Stimulated activated naive CD8-positive, alpha-beta T cell treated with anti-CD3 and anti-CD28 coated beads, Interleukin-15, amount 100 ng/mL, for 72 hours (primary cell): ENCODE measurements at regions not wholly inside any gene's neighbourhood (a gene's known extent, or its start where the extent isn't known, plus 50 kb on each side); places are given as distances from the start of the nearest gene placed in this dataset.
A peak's percentile ranks its signal among the peaks of the same experiment; 100 is the strongest.
"Not testable (repeated sequence)": the region's sequence is repeated elsewhere in the genome, so short reads cannot be mapped to it uniquely, and the experiment has no call there.

Experiments
- ATAC-seq: fragments of 150-1000 bp; cut with Tn5 transposase; 2 replicates; pipeline ENCODE4 v1.10.0; 2021; ENCODE audit warnings: mild to moderate bottlenecking, moderate library complexity
- DNase-seq, 2 donors: peaks; one replicate each; pipeline ENCODE4 v3.0.0; 2021 to 2022
- H3K27ac Mint-ChIP-seq, 2 donors: one replicate each; pipeline ENCODE4 v1.8.0; 2022; ENCODE audit warnings: mild to moderate bottlenecking in 2 of 2, mixed read lengths in 2 of 2, moderate library complexity in 2 of 2
- H3K27me3 Mint-ChIP-seq: one replicate; pipeline ENCODE4 v1.8.0; 2022; ENCODE audit warnings: mixed read lengths
- H3K4me1 Mint-ChIP-seq: one replicate; pipeline ENCODE4 v1.8.0; 2022; ENCODE audit warnings: mild to moderate bottlenecking, mixed read lengths
- H3K4me3 Mint-ChIP-seq, 2 donors: one replicate each; pipeline ENCODE4 v1.8.0; 2022; ENCODE audit warnings: mild to moderate bottlenecking in 2 of 2, mixed read lengths in 2 of 2, moderate library complexity in 1 of 2
- H3K9me3 Mint-ChIP-seq, 2 donors: one replicate each; pipeline ENCODE4 v1.8.0; 2022; ENCODE audit warnings: mixed read lengths in 2 of 2

GRCh38 chr3:144873066-144873465, 901.4 kb downstream of the DIPK2A start:
- no peak overlapping the region for H3K27ac Mint-ChIP-seq
- no peak overlapping the region for H3K4me3 Mint-ChIP-seq
- DNase-seq: no peak
- H3K27me3 Mint-ChIP-seq: no peaks in the 10 kb centered on the region
- no peak for ATAC-seq
- H3K4me1 Mint-ChIP-seq: no peaks in the 10 kb centered on the region
- H3K9me3 Mint-ChIP-seq: peaks cover 0 to 9% of the 10 kb centered on the region in 2 donors

DNA sequence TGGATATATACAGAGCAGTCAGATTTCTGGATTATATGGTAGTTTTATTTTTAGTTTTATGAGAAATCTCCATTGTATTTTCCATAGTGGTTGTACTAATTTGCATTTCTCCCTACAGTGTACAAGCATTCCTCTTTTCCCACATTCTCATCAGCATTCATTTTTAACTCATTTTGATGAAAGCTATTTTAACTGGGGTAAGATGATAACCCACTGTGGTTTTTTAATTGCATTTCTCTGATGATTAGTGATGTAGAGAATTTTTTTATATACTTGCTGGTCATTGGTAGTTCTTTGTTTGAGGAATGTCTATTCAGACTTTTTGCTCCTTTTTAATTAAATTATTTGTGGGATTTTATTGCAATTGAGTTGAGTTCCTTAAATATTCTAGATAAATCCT, 903.6 kb downstream of the DIPK2A start:
- no peak for ATAC-seq
- Mint-ChIP-seq H3K4me3 (no peak overlapping the region), H3K27me3 (no peaks in the 10 kb centered on the region), H3K27ac (no peak overlapping the region), H3K9me3 (no peaks in the 10 kb centered on the region), H3K4me1 (no peaks in the 10 kb centered on the region)
- DNase-seq: no peak

- H3K9me3 Mint-ChIP-seq: no peaks in the 10 kb centered on the region
Measured at GRCh38 chr3:144877356-144877755, 905.7 kb downstream of the DIPK2A start.

DNA sequence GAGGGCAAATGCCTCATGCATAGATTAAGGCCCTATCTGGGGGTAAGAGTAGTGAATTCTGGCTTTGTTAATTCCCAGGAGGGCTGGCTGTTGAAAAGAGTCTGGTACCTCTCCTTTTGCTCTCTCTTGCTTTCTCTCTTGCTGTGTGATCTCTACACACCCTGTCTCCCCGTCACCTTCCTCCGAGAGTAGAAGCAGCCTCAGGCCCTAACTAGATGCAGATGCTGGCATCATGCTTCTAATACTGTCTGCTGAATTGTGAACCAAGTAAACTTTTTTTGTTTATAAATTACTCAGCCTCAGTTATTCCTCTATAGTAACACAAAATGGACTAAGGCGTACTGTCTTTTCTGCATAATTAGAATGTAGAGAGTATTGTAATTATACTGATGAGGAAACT, 908.1 kb downstream of the DIPK2A start:
- H3K27me3 Mint-ChIP-seq: no peaks in the 10 kb centered on the region
- H3K9me3 Mint-ChIP-seq: no peaks in the 10 kb centered on the region
- no peak for DNase-seq
- no peak overlapping the region for H3K4me3 Mint-ChIP-seq
- H3K27ac Mint-ChIP-seq: no peak overlapping the region
- H3K4me1 Mint-ChIP-seq: no peaks in the 10 kb centered on the region
- ATAC-seq: no peak

More at GRCh38 chr3:144877356-144877755, 905.7 kb downstream of the DIPK2A start:
- DNase-seq (no peak), ATAC-seq (no peak)
- Mint-ChIP-seq H3K27me3 (no peaks in the 10 kb centered on the region), H3K27ac (no peak overlapping the region), H3K4me1 (no peaks in the 10 kb centered on the region), H3K4me3 (no peak overlapping the region)

GRCh38 chr3:144893980-144894379, 922.4 kb downstream of the DIPK2A start:
- Mint-ChIP-seq H3K27ac (no peak overlapping the region), H3K27me3 (no peaks in the 10 kb centered on the region), H3K4me3 (no peak overlapping the region), H3K9me3 (peaks cover 0 to 4% of the 10 kb centered on the region in 2 donors), H3K4me1 (no peaks in the 10 kb centered on the region)
- no peak for ATAC-seq
- no peak for DNase-seq

GRCh38 chr3:144894576-144894975, 923.0 kb downstream of the DIPK2A start:
- Mint-ChIP-seq H3K27ac (no peak overlapping the region), H3K4me1 (no peaks in the 10 kb centered on the region), H3K4me3 (no peak overlapping the region), H3K9me3 (peaks cover 0 to 4% of the 10 kb centered on the region in 2 donors), H3K27me3 (no peaks in the 10 kb centered on the region)
- ATAC-seq: no peak
- no peak for DNase-seq

DNA sequence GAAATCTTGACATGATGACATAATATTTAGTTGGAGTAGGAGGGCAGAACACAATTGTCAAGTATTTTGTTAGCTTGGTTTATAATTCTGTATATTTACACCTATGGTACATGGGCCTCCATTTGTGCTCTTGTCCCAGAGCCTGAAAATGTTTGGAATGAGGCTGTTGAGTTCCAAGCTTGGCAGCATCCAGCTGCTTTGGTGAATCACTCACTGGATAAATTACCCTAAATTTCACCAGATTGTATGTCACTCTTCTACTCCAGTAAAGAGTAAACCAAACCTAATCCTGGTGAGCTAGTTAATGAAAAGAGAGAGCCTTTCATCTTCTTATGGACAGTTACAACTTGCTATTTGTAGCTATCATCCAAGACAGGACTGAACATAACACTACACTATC, 928.7 kb downstream of the DIPK2A start:
- Mint-ChIP-seq H3K9me3 (peaks cover 10 to 12% of the 10 kb centered on the region in 2 donors), H3K27ac (no peak overlapping the region), H3K27me3 (no peaks in the 10 kb centered on the region), H3K4me1 (no peaks in the 10 kb centered on the region), H3K4me3 (no peak overlapping the region)
- DNase-seq (no peak), ATAC-seq (no peak)

GRCh38 chr3:144907581-144907980, 936.0 kb downstream of the DIPK2A start:
- not testable (repeated sequence) for H3K4me1 Mint-ChIP-seq, ATAC-seq, H3K4me3 Mint-ChIP-seq, H3K27ac Mint-ChIP-seq, DNase-seq, H3K27me3 Mint-ChIP-seq
- H3K9me3 Mint-ChIP-seq: peaks cover 6 to 18% of the 10 kb centered on the region in 2 donors

- no peaks in the 10 kb centered on the region for H3K27me3 Mint-ChIP-seq
- DNase-seq: no peak
- no peaks in the 10 kb centered on the region for H3K4me1 Mint-ChIP-seq
- ATAC-seq: no peak
- peaks cover 0 to 7% of the 10 kb centered on the region in 2 donors for H3K9me3 Mint-ChIP-seq
- H3K4me3 Mint-ChIP-seq: no peak overlapping the region
- no peak overlapping the region for H3K27ac Mint-ChIP-seq
Measured at GRCh38 chr3:144912968-144913367, 941.3 kb downstream of the DIPK2A start.

DNA sequence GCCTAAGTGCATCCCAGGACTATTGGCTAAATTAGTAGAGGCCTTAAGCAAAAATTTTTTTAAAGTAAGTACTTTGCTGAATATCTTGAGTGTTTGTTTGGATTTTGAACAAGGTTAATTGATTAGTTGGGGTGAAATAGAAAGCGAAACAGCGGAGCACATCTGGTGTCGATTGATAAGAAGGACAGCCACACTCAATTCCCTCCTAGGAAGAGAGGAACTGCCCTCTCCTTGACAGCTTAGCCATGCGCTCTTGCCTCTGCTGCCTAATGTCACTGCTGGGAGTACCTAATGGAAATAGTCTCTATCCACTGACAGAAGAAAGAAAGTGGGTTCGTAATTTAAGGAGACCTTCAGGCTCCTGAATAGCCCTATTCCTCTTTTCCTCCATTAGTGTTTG, 943.6 kb downstream of the DIPK2A start:
- H3K4me1 Mint-ChIP-seq: no peaks in the 10 kb centered on the region
- DNase-seq: no peak
- no peak overlapping the region for H3K4me3 Mint-ChIP-seq
- no peaks in the 10 kb centered on the region for H3K9me3 Mint-ChIP-seq
- ATAC-seq: no peak
- H3K27ac Mint-ChIP-seq: no peak overlapping the region
- H3K27me3 Mint-ChIP-seq: no peaks in the 10 kb centered on the region

GRCh38 chr3:144921710-144922109, 950.1 kb downstream of the DIPK2A start:
- Mint-ChIP-seq H3K27ac (peak overlapping the region in 1 of 2 donors; percentile 23), H3K4me1 (no peaks in the 10 kb centered on the region), H3K4me3 (no peak overlapping the region), H3K9me3 (peaks cover 0 to 5% of the 10 kb centered on the region in 2 donors), H3K27me3 (no peaks in the 10 kb centered on the region)
- no peak for ATAC-seq
- no peak for DNase-seq

GRCh38 chr3:144923046-144923775, 951.6 kb downstream of the DIPK2A start:
- H3K9me3 Mint-ChIP-seq: peaks cover 0 to 5% of the 10 kb centered on the region in 2 donors
- H3K27ac Mint-ChIP-seq: no peak overlapping the region
- no peaks in the 10 kb centered on the region for H3K27me3 Mint-ChIP-seq
- H3K4me3 Mint-ChIP-seq: no peak overlapping the region
- DNase-seq: no peak
- no peaks in the 10 kb centered on the region for H3K4me1 Mint-ChIP-seq
- ATAC-seq: no peak

- Mint-ChIP-seq H3K27me3 (no peaks in the 10 kb centered on the region), H3K27ac (no peak overlapping the region), H3K4me3 (no peak overlapping the region), H3K9me3 (peaks cover 0 to 5% of the 10 kb centered on the region in 2 donors), H3K4me1 (no peaks in the 10 kb centered on the region)
- ATAC-seq (no peak), DNase-seq (no peak)
Measured at GRCh38 chr3:144930431-144930830, 958.8 kb downstream of the DIPK2A start.

GRCh38 chr3:144931590-144931989, 960.0 kb downstream of the DIPK2A start:
- Mint-ChIP-seq H3K4me3 (no peak overlapping the region), H3K27ac (no peak overlapping the region), H3K27me3 (no peaks in the 10 kb centered on the region), H3K4me1 (no peaks in the 10 kb centered on the region), H3K9me3 (peaks cover 0 to 5% of the 10 kb centered on the region in 2 donors)
- ATAC-seq (no peak), DNase-seq (no peak)

DNA sequence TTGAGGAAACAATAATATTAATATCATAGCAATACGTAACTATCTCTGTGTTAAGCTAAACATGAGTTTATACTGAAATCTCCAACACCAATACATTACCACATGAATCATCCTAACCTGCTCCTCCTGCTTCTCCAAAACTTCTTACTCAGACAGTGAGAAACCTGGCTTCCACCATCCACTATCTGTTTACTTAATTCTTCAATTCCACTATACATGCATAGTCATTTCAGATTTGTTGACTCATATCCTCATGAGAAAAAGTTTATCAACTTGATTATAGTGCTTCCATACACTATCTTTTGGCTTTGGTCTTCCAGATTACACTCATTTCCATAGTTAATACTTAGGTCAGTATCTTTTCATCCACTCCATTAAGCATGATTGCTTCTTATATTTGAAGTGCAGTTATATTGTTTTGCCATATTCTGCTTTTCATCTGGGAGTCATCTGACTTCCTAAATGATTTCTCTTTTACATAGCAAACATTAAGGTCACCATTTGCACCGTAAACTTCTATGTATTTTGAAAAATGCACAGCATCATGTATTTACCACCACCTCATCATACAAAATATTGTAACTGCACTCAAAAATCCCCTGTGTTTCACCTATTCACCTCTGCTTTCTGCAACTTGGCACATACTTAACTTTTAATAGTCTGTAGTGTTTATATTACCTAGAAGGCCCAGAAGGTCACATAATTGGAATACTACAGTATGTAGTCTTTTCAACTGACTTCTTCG, 970.6 kb downstream of the DIPK2A start:
- H3K9me3 Mint-ChIP-seq: peaks cover under 1 to 7% of the 10 kb centered on the region in 2 donors
- no peak overlapping the region for H3K4me3 Mint-ChIP-seq
- H3K4me1 Mint-ChIP-seq: no peaks in the 10 kb centered on the region
- DNase-seq: no peak
- no peaks in the 10 kb centered on the region for H3K27me3 Mint-ChIP-seq
- no peak for ATAC-seq
- no peak overlapping the region for H3K27ac Mint-ChIP-seq

GRCh38 chr3:144942838-144943197, 971.2 kb downstream of the DIPK2A start:
- H3K9me3 Mint-ChIP-seq: peaks cover 6 to 13% of the 10 kb centered on the region in 2 donors
- ATAC-seq: no peak
- no peak for DNase-seq
- H3K4me3 Mint-ChIP-seq: no peak overlapping the region
- H3K27ac Mint-ChIP-seq: no peak overlapping the region
- H3K27me3 Mint-ChIP-seq: no peaks in the 10 kb centered on the region
- H3K4me1 Mint-ChIP-seq: no peaks in the 10 kb centered on the region
